ENCODE measurements at regions not wholly inside any gene's neighbourhood (a gene's known extent, or its start where the extent isn't known, plus 50 kb on each side); places are given as distances from the start of the nearest gene placed in this dataset.

DNA sequence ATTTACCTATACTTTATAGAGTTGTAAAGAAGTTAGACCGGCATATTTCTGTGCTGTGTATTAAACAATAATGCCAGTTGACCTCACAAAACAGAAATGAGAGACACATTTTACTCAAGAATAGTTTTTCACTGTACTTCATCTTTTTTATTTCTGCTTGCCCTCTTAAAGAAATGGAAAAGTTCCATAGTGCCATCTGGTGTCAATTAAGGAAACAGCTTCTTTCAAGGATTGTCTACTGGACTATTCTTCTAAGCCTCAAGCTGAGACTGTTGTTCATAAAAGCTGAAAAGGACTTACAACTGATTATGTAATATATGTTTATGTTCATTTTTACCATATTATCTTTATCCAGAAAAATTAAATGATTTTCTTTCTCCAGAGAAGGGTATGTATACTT is 1523.7 kb downstream of the ARAP2 start:
- peak in 1 of 2 donors; percentile 31 for ATAC-seq (ENCODE audit: low FRiP score in 2 of 2)

DNA sequence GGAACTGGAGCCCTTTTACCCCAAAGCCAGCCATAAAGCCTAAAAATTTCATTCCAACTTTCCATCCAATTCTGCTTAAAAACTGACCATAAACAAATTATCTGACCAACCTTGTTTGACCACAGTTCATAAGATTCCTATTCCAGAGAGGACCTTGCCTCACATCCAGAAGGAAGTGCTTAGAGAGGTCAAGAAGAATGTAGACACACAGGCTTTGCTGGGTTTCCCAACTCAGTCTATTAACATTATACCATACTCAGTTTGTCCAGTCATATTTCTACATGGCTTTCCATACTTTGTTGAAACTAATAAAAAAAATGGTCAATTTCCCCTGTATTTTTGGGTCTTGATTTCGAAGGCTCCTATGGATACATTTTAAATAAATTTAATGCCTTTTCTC is 1522.5 kb downstream of the ARAP2 start:
- no peaks in the 10 kb centered on the region for H3K4me1 ChIP-seq
- DNase-seq (no peak), ATAC-seq (ENCODE audit: low FRiP score in 2 of 2) (no peak)
- H3K27ac ChIP-seq: no peak overlapping the region
- H3K27me3 ChIP-seq: no peaks in the 10 kb centered on the region
- no peak overlapping the region for H3K4me3 ChIP-seq
- TF ChIP-seq POLR2A (IDR thresholded peaks at IDR 0.05) (no peak), EP300 (IDR thresholded peaks at IDR 0.05) (no peak), POLR2AphosphoS5 (IDR thresholded peaks at IDR 0.05) (no peak)
- TF ChIP-seq, protein P1, sequence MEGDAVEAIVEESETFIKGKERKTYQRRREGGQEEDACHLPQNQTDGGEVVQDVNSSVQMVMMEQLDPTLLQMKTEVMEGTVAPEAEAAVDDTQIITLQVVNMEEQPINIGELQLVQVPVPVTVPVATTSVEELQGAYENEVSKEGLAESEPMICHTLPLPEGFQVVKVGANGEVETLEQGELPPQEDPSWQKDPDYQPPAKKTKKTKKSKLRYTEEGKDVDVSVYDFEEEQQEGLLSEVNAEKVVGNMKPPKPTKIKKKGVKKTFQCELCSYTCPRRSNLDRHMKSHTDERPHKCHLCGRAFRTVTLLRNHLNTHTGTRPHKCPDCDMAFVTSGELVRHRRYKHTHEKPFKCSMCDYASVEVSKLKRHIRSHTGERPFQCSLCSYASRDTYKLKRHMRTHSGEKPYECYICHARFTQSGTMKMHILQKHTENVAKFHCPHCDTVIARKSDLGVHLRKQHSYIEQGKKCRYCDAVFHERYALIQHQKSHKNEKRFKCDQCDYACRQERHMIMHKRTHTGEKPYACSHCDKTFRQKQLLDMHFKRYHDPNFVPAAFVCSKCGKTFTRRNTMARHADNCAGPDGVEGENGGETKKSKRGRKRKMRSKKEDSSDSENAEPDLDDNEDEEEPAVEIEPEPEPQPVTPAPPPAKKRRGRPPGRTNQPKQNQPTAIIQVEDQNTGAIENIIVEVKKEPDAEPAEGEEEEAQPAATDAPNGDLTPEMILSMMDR (IDR thresholded peaks at IDR 0.05): no peak
- WGBS, 2 donors: 71 to 81% methylated on average over 1 of the region's 1 CpG
- no peaks in the 10 kb centered on the region for H3K36me3 ChIP-seq
- no peaks in the 10 kb centered on the region for H3K9me3 ChIP-seq

More for the DNA sequence above, 1523.7 kb downstream of the ARAP2 start:
- Histone ChIP-seq H3K4me3 (no peak overlapping the region), H3K4me1 (no peaks in the 10 kb centered on the region), H3K27me3 (no peaks in the 10 kb centered on the region), H3K9me3 (no peaks in the 10 kb centered on the region), H3K27ac (no peak overlapping the region), H3K36me3 (no peaks in the 10 kb centered on the region)
- no peak for TF ChIP-seq POLR2A (IDR thresholded peaks at IDR 0.05)
- TF ChIP-seq, protein P1 (IDR thresholded peaks at IDR 0.05): peak in 4 of 6 experiments; percentile 20 to 23 (median 22)
- no peak for DNase-seq
- 0 to 14% methylated on average over 1 of the region's 1 CpG for WGBS, 2 donors

DNA sequence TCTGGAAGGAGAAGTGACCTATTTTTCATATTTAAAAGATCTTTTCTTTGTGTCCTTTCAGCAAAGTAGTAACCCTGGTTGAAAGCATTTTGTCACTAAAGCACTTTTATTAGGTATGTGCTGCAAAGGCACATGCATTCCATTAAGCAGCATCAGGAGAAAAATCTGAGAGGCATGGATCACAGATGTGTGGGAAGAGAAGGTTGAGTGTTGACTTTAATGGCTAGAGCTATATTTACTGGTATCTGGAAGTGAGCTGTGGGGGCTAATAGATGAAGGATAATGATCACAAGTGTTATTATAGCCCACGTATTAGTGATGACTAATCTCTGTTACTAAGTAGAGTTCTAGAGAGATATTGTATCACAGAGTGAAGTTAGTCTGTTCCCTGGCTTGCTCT is 1520.7 kb downstream of the ARAP2 start:
- H3K27me3 ChIP-seq: no peaks in the 10 kb centered on the region
- H3K4me3 ChIP-seq: no peak overlapping the region
- no peaks in the 10 kb centered on the region for H3K36me3 ChIP-seq
- no peak for DNase-seq
- no peaks in the 10 kb centered on the region for H3K9me3 ChIP-seq
- H3K27ac ChIP-seq: no peak overlapping the region
- TF ChIP-seq, protein P1 (IDR thresholded peaks at IDR 0.05): no peak
- TF ChIP-seq POLR2AphosphoS5 (IDR thresholded peaks at IDR 0.05): no peak
- TF ChIP-seq POLR2A (IDR thresholded peaks at IDR 0.05): no peak
- no peak for TF ChIP-seq EP300 (IDR thresholded peaks at IDR 0.05)
- ATAC-seq (ENCODE audit: low FRiP score in 2 of 2): no peak
- H3K4me1 ChIP-seq: no peaks in the 10 kb centered on the region
- WGBS, 2 donors: 60 to 70% methylated on average over 1 of the region's 1 CpG

DNA sequence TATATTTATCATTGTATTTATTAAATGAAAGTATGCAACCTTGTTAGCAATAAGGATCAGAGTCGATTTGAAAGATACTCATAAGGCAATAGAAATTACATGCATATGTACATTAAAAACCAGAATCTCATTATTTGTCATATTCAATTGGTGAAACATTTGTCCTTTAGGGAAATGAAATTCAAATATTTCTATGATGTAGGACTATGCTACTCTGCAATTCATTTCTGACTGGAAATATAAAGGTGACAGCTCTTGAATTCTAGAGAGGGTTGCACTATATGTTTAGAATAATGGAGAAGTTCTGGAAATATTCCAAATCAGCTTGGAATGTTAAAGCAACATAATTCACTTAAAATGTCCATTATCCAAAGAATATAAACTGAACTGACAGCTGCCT is 1519.8 kb downstream of the ARAP2 start:
- 63 to 78% methylated on average over 1 of the region's 1 CpG for WGBS, 2 donors
- no peak overlapping the region for H3K4me3 ChIP-seq
- no peak for TF ChIP-seq POLR2A (IDR thresholded peaks at IDR 0.05)
- no peak for TF ChIP-seq EP300 (IDR thresholded peaks at IDR 0.05)
- TF ChIP-seq, protein P1 (IDR thresholded peaks at IDR 0.05): no peak
- TF ChIP-seq POLR2AphosphoS5 (IDR thresholded peaks at IDR 0.05): no peak
- H3K4me1 ChIP-seq: no peaks in the 10 kb centered on the region
- H3K36me3 ChIP-seq: no peaks in the 10 kb centered on the region
- no peak for ATAC-seq (ENCODE audit: low FRiP score in 2 of 2)
- no peak for DNase-seq
- H3K27me3 ChIP-seq: no peaks in the 10 kb centered on the region
- H3K27ac ChIP-seq: no peak overlapping the region
- no peaks in the 10 kb centered on the region for H3K9me3 ChIP-seq

DNA sequence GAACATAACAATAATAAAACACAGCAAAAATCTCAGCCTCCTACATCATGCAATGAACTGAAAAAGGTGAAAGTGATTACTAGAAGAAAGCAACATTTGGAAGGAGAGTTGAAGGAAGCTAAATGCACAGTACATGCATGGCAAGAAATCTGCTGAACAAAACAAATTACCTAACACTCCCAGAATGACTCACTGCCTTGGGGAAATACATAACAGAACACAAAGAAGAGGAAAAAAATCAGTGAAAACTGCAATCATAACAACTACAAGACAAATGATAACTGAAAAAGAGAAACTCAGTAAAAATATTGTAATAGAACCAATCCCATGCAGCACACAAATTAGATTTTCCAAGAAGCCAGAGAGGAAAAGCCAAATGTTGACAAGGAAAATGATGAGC is 1513.2 kb downstream of the ARAP2 start:
- TF ChIP-seq, protein P1 (IDR thresholded peaks at IDR 0.05): no peak
- TF ChIP-seq POLR2AphosphoS5 (IDR thresholded peaks at IDR 0.05) (no peak), POLR2A (IDR thresholded peaks at IDR 0.05) (no peak), EP300 (IDR thresholded peaks at IDR 0.05) (no peak)
- Histone ChIP-seq H3K4me1 (no peaks in the 10 kb centered on the region), H3K36me3 (no peaks in the 10 kb centered on the region), H3K4me3 (no peak overlapping the region), H3K27me3 (no peaks in the 10 kb centered on the region), H3K9me3 (no peaks in the 10 kb centered on the region), H3K27ac (no peak overlapping the region)
- peak in 1 of 2 donors; percentile 68 for ATAC-seq (ENCODE audit: low FRiP score in 2 of 2)
- DNase-seq: no peak
